Keratinocyte (primary cell): ENCODE measurements at regions not wholly inside any gene's neighbourhood (a gene's known extent, or its start where the extent isn't known, plus 50 kb on each side); places are given as distances from the start of the nearest gene placed in this dataset.

Experiments
- DNase-seq: peaks from one replicate; pipeline ENCODE4 v3.0.0-alpha.2; 2011; ENCODE audit warnings: low read depth, missing footprints, low spot score
- FAIRE-seq: peaks from 2 replicates; lab custom pipeline; 2011; peaks lifted over from hg19 to GRCh38; lab: Jason Lieb, UNC
- H2AFZ ChIP-seq: 2 replicates; pipeline ENCODE4 v1.6.0; 2012; ENCODE audit warnings: low read length, control low read depth, inconsistent platforms; ENCODE audit not compliant: control insufficient read depth
- H3K27ac ChIP-seq: 2 replicates; pipeline ENCODE4 v1.5.1; 2011; ENCODE audit warnings: low read length; ENCODE audit not compliant: control insufficient read depth, insufficient read depth
- H3K27me3 ChIP-seq: 3 replicates; pipeline ENCODE4 v1.6.0; 2011; ENCODE audit warnings: low read length; ENCODE audit not compliant: control insufficient read depth, insufficient read depth; ENCODE audit errors: extremely low read depth
- H3K36me3 ChIP-seq, 2 experiments: 2 replicates in 1 of 2; 3 replicates in 1 of 2; pipeline ENCODE4 v1.5.1; 2011; ENCODE audit warnings: low read length in 2 of 2, mild to moderate bottlenecking in 1 of 2; ENCODE audit not compliant: control insufficient read depth in 2 of 2, insufficient read depth in 2 of 2; ENCODE audit errors: extremely low read depth in 1 of 2
- H3K4me1 ChIP-seq: 3 replicates; pipeline ENCODE4 v1.5.1; 2011; ENCODE audit warnings: low read length; ENCODE audit not compliant: control insufficient read depth, insufficient read depth; ENCODE audit errors: extremely low read depth
- H3K4me2 ChIP-seq: 3 replicates; pipeline ENCODE4 v1.6.0; 2011; ENCODE audit warnings: low read depth, low read length; ENCODE audit not compliant: control insufficient read depth, insufficient read depth; ENCODE audit errors: extremely low read depth
- H3K4me3 ChIP-seq, 3 experiments: fragments of 200-600 bp in 1 of 3; sonication (generic) in 1 of 3; 2 replicates in 2 of 3; 3 replicates in 1 of 3; pipeline ENCODE4 v1.5.1; 2011 to 2016; ENCODE audit warnings: low read length in 3 of 3, mild to moderate bottlenecking in 3 of 3, control low read depth in 2 of 3, inconsistent platforms in 1 of 3, low read depth in 1 of 3, mixed read lengths in 1 of 3, mixed run types in 1 of 3, moderate library complexity in 1 of 3; ENCODE audit not compliant: control insufficient read depth in 2 of 3, insufficient read depth in 2 of 3; ENCODE audit errors: extremely low read depth in 1 of 3
- H3K79me2 ChIP-seq: 2 replicates; pipeline ENCODE4 v1.6.0; 2012; ENCODE audit warnings: low read length; ENCODE audit not compliant: control insufficient read depth, insufficient read depth
- H3K9ac ChIP-seq: 3 replicates; pipeline ENCODE4 v1.6.0; 2011; ENCODE audit warnings: low read length; ENCODE audit not compliant: control insufficient read depth, insufficient read depth; ENCODE audit errors: extremely low read depth
- H3K9me1 ChIP-seq: 3 replicates; pipeline ENCODE4 v1.6.0; 2011; ENCODE audit warnings: low read length; ENCODE audit not compliant: control insufficient read depth, insufficient read depth; ENCODE audit errors: extremely low read depth
- H3K9me3 ChIP-seq: 2 replicates; pipeline ENCODE4 v1.5.1; 2012; ENCODE audit warnings: low read depth, low read length; ENCODE audit not compliant: control insufficient read depth
- H4K20me1 ChIP-seq: 3 replicates; pipeline ENCODE4 v1.6.0; 2011; ENCODE audit warnings: low read length; ENCODE audit not compliant: control insufficient read depth, insufficient read depth; ENCODE audit errors: extremely low read depth
- CTCF ChIP-seq, 3 experiments: IDR thresholded peaks in 1 of 3; conservative IDR thresholded peaks in 1 of 3; optimal IDR thresholded peaks in 1 of 3; 2 replicates in 2 of 3; 3 replicates in 1 of 3; pipeline versions ENCODE3 to v1.5.1; 2011; ENCODE audit warnings: low read length in 3 of 3, mild to moderate bottlenecking in 3 of 3, moderate library complexity in 2 of 3, control low read depth in 1 of 3, inconsistent platforms in 1 of 3; ENCODE audit not compliant: insufficient read depth in 2 of 3; ENCODE audit errors: extremely low read depth in 1 of 3
- EZH2 ChIP-seq: IDR thresholded peaks from one replicate; pipeline ENCODE4 v1.6.1; 2012; ENCODE audit warnings: inconsistent platforms, mild to moderate bottlenecking, low read length, moderate library complexity
- dilution Hi-C: fragments of 300-500 bp; cut with MboI; formaldehyde crosslinking; loops from one replicate; pipeline ENCODE4 v1.7.0; 2020; ENCODE audit warnings: low sequenced_read_pairs; ENCODE audit not compliant: extremely low pct_ligation_motif_present

GRCh38 chr2:145846982-145847381, 1327.1 kb upstream of the ZEB2 start:
- no peak for FAIRE-seq
- dilution Hi-C loops, result no loop called here

GRCh38 chr2:145845923-145846322, 1326.0 kb upstream of the ZEB2 start:
- H4K20me1 ChIP-seq, result no peaks in the 10 kb centered on the region
- dilution Hi-C loops, result no loop called here
- H2AFZ ChIP-seq, result no peak overlapping the region
- no peaks in the 10 kb centered on the region for H3K4me1 ChIP-seq
- FAIRE-seq (no peak), DNase-seq (no peak)
- no peak overlapping the region for H3K4me3 ChIP-seq
- H3K9me3 ChIP-seq, result no peaks in the 10 kb centered on the region
- H3K79me2 ChIP-seq, result no peaks in the 10 kb centered on the region
- no peak overlapping the region for H3K4me2 ChIP-seq
- no peak overlapping the region for H3K27ac ChIP-seq
- no peaks in the 10 kb centered on the region for H3K36me3 ChIP-seq
- no peaks in the 10 kb centered on the region for H3K9me1 ChIP-seq
- H3K9ac ChIP-seq, result no peak overlapping the region
- no peaks in the 10 kb centered on the region for H3K27me3 ChIP-seq
- no peak for TF ChIP-seq EZH2
- TF ChIP-seq CTCF (optimal IDR thresholded peaks at IDR 0.05 in 1 of 3, IDR thresholded peaks at IDR 0.05 in 1 of 3, conservative IDR thresholded peaks at IDR 0.05 in 1 of 3; ENCODE audit: extremely low read depth in 1 of 3, insufficient read depth in 2 of 3, low read length in 3 of 3), result no peak

More at GRCh38 chr2:145846982-145847381, 1327.1 kb upstream of the ZEB2 start:
- Histone ChIP-seq H2AFZ (no peak overlapping the region), H3K27ac (no peak overlapping the region), H3K36me3 (no peaks in the 10 kb centered on the region), H3K9ac (no peak overlapping the region), H3K79me2 (no peaks in the 10 kb centered on the region), H4K20me1 (no peaks in the 10 kb centered on the region), H3K4me1 (no peaks in the 10 kb centered on the region), H3K9me1 (no peaks in the 10 kb centered on the region), H3K4me3 (no peak overlapping the region), H3K9me3 (no peaks in the 10 kb centered on the region), H3K4me2 (no peak overlapping the region), H3K27me3 (no peaks in the 10 kb centered on the region)
- DNase-seq, result no peak
- TF ChIP-seq EZH2, result no peak
- no peak for TF ChIP-seq CTCF (optimal IDR thresholded peaks at IDR 0.05 in 1 of 3, IDR thresholded peaks at IDR 0.05 in 1 of 3, conservative IDR thresholded peaks at IDR 0.05 in 1 of 3; ENCODE audit: extremely low read depth in 1 of 3, insufficient read depth in 2 of 3, low read length in 3 of 3)
